HCT116 (cell line): ENCODE measurements at regions not wholly inside any gene's neighbourhood (a gene's known extent, or its start where the extent isn't known, plus 50 kb on each side); places are given as distances from the start of the nearest gene placed in this dataset.
"Not testable (repeated sequence)": the region's sequence is repeated elsewhere in the genome, so short reads cannot be mapped to it uniquely, and the experiment has no call there.

ENCODE experiments used
- ATAC-seq: fragments of 200-7000 bp; cut with Tn5 transposase; 2 replicates; pipeline ENCODE4 v1.9.1; 2020; ENCODE audit warnings: mild to moderate bottlenecking, moderate library complexity
- BruUV-seq: library from RNA; stranded (reverse); fragments of 400-500 nt; replicated peaks from 2 replicates; lab custom pipeline; 2021; lab: Mats Ljungman, UMichigan
- CTCF ChIA-PET: fragments of 300-600 bp; sonication (Branson Sonifier 250); formaldehyde crosslinking; loops from one replicate; lab custom pipeline; 2021; ENCODE audit warnings: antibody characterized with exemption; lab: Charles Lee
- POLR2A ChIA-PET: fragments of 300-600, 350-600 bp; sonication (Branson Sonifier 250); formaldehyde crosslinking; loops from one replicate; lab custom pipeline; 2021; ENCODE audit warnings: antibody characterized with exemption; lab: Charles Lee
- RAD21 ChIA-PET, 2 experiments: fragments of 300-600 bp; sonication (Branson Sonifier 250); formaldehyde crosslinking; loops; one replicate each; lab custom pipeline; 2023; ENCODE audit warnings: low total read pairs in 2 of 2; ENCODE audit not compliant: uncharacterized antibody in 2 of 2, unreplicated experiment in 2 of 2, low non-redundant PET in 1 of 2; lab: Charles Lee
- DNase-seq: peaks from one replicate; pipeline ENCODE4 v3.0.0-alpha.2; 2010; ENCODE audit warnings: low read depth, low spot score
- H2AFZ ChIP-seq: fragments of 200-600 bp; shearing (Covaris generic), sonication (generic); 2 replicates; pipeline ENCODE4 v1.6.1; 2017; ENCODE audit warnings: low read depth, mixed run types, mixed read lengths, antibody characterized with exemption, low read length; ENCODE audit not compliant: poor library complexity, severe bottlenecking
- H3K27ac ChIP-seq: 2 replicates; pipeline ENCODE4 v1.5.1; 2012; ENCODE audit warnings: low read depth, low read length
- H3K27me3 ChIP-seq: fragments of 200-600 bp; sonication (generic); 2 replicates; pipeline ENCODE4 v1.6.1; 2016; ENCODE audit warnings: mixed run types, low read length, mixed read lengths; ENCODE audit not compliant: insufficient read depth
- H3K36me3 ChIP-seq, 2 experiments: fragments of 200-500 bp in 1 of 2; fragments of 200-600 bp in 1 of 2; sonication (Bioruptor generic) in 1 of 2; sonication (generic) in 1 of 2; 2 replicates each; pipeline versions ENCODE4 v1.5.1 to v1.6.1; 2014 to 2016; ENCODE audit warnings: low read length in 2 of 2, inconsistent platforms in 1 of 2, mixed read lengths in 1 of 2, mixed run types in 1 of 2; ENCODE audit not compliant: insufficient read depth in 2 of 2, control insufficient read depth in 1 of 2
- H3K4me1 ChIP-seq, 2 experiments: fragments of 200-600 bp in 1 of 2; sonication (generic) in 1 of 2; 2 replicates each; pipeline versions ENCODE4 v1.5.1 to v1.6.1; 2012 to 2017; ENCODE audit warnings: low read length in 2 of 2, inconsistent platforms in 1 of 2, mild to moderate bottlenecking in 1 of 2, mixed read lengths in 1 of 2, mixed run types in 1 of 2, moderate library complexity in 1 of 2; ENCODE audit not compliant: insufficient read depth in 2 of 2, control insufficient read depth in 1 of 2
- H3K4me2 ChIP-seq: fragments of 200-600 bp; sonication (generic); 2 replicates; pipeline ENCODE4 v1.6.1; 2017; ENCODE audit warnings: mixed run types, low read length, mixed read lengths
- H3K4me3 ChIP-seq, 2 experiments: fragments of 200-600 bp in 1 of 2; sonication (generic) in 1 of 2; replicated peaks in 1 of 2; 2 replicates each; pipeline ENCODE4 v1.5.1; 2011 to 2016; ENCODE audit warnings: low read length in 2 of 2, control low read depth in 1 of 2, low read depth in 1 of 2, mild to moderate bottlenecking in 1 of 2, mixed read lengths in 1 of 2, mixed run types in 1 of 2
- H3K79me2 ChIP-seq: fragments of 200-600 bp; sonication (generic); 2 replicates; pipeline ENCODE4 v1.6.1; 2017; ENCODE audit warnings: mild to moderate bottlenecking, mixed run types, low read length, moderate library complexity, mixed read lengths; ENCODE audit not compliant: insufficient read depth
- H3K9ac ChIP-seq: fragments of 200-600 bp; sonication (generic); 2 replicates; pipeline ENCODE4 v1.6.1; 2016; ENCODE audit warnings: low read length, mixed read lengths
- H3K9me2 ChIP-seq: fragments of 200-600 bp; sonication (generic), shearing (Covaris generic); 2 replicates; pipeline ENCODE4 v1.6.1; 2017; ENCODE audit warnings: mixed run types, mild to moderate bottlenecking, moderate library complexity; ENCODE audit not compliant: insufficient read depth
- H3K9me3 ChIP-seq, 2 experiments: fragments of 200-500 bp in 1 of 2; fragments of 200-600 bp in 1 of 2; sonication (Bioruptor generic) in 1 of 2; sonication (generic) in 1 of 2; 2 replicates each; pipeline ENCODE4 v1.6.1; 2014 to 2017; ENCODE audit warnings: low read length in 2 of 2, mixed read lengths in 2 of 2, inconsistent platforms in 1 of 2, low read depth in 1 of 2, mild to moderate bottlenecking in 1 of 2, mixed run types in 1 of 2, moderate library complexity in 1 of 2; ENCODE audit not compliant: control insufficient read depth in 1 of 2, insufficient read depth in 1 of 2
- H4K20me1 ChIP-seq: fragments of 200-600 bp; sonication (generic), shearing (Covaris generic); 2 replicates; pipeline ENCODE4 v1.6.1; 2017; ENCODE audit warnings: mixed run types, mild to moderate bottlenecking, moderate library complexity; ENCODE audit not compliant: insufficient read depth
- ELF1 ChIP-seq: IDR thresholded peaks from 2 replicates; pipeline ENCODE4 v1.6.1; 2012; ENCODE audit warnings: low read depth, borderline replicate concordance
- EZH2 ChIP-seq: fragments of 200-600 bp; sonication (generic); IDR thresholded peaks from 2 replicates; pipeline ENCODE4 v1.6.1; 2017; ENCODE audit warnings: antibody characterized with exemption, mixed run types
- FOSL1 ChIP-seq: IDR thresholded peaks from 2 replicates; pipeline ENCODE4 v1.6.1; 2012; ENCODE audit warnings: low read depth
- JUND ChIP-seq: IDR thresholded peaks from 2 replicates; pipeline ENCODE4 v1.6.1; 2012
- RAD21 ChIP-seq: IDR thresholded peaks from 2 replicates; pipeline ENCODE4 v1.6.1; 2012; ENCODE audit warnings: low read depth, mild to moderate bottlenecking
- SP1 ChIP-seq: IDR thresholded peaks from 2 replicates; pipeline ENCODE4 v1.6.1; 2012; ENCODE audit warnings: low read depth
- SRF ChIP-seq: IDR thresholded peaks from 2 replicates; pipeline ENCODE4 v1.6.1; 2012; ENCODE audit warnings: low read depth
- TCF7L2 ChIP-seq: IDR thresholded peaks from 2 replicates; pipeline ENCODE4 v1.7.0; 2011; ENCODE audit warnings: borderline replicate concordance, inconsistent platforms; ENCODE audit not compliant: insufficient read depth, insufficient read length; ENCODE audit errors: extremely low read depth
- YY1 ChIP-seq: IDR thresholded peaks from 2 replicates; pipeline ENCODE4 v1.6.1; 2011; ENCODE audit warnings: low read length, low read depth, moderate library complexity, mild to moderate bottlenecking; ENCODE audit not compliant: insufficient replicate concordance; ENCODE audit errors: extremely low read depth
- ZFX ChIP-seq: fragments of 450-650 bp; IDR thresholded peaks from 2 replicates; pipeline ENCODE4 v1.6.1; 2017
- ZNF274 ChIP-seq: fragments of 200-500 bp; sonication (Bioruptor generic); IDR thresholded peaks from 2 replicates; pipeline ENCODE4 v1.6.1; 2014; ENCODE audit warnings: mild to moderate bottlenecking, low read depth, low read length, inconsistent platforms
- intact Hi-C: fragments of 100-400 bp; cut with micrococcal nuclease; formaldehyde crosslinking; loops from 2 replicates; pipeline ENCODE4 v1.10.0; 2022
- TF ChIP-seq, protein P1 (sequence below): IDR thresholded peaks from 2 replicates; pipeline ENCODE4 v1.6.1; 2012

DNA sequence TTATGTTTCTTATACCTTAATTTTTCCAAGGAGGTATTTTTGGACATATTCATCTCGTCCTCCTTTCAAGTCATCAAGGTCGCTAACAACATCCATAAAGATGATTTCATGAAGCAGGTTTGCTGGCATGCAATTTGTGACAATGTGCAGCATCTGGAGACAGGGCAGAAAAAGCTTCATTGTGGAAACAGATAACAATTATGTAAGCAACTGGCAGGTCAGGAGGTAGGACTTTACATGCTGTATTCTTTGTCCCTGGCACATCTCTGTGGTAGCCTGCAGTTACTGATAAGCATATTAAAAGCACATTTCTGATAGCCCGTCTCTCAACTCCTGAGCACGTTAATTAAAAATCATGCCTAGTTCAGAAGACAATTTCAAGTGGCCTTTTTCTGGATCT, 156.8 kb downstream of the LEPR start:
- POLR2A ChIA-PET = no interaction called here
- Histone ChIP-seq H3K4me2 (no peak overlapping the region), H3K27me3 (no peaks in the 10 kb centered on the region), H4K20me1 (no peaks in the 10 kb centered on the region), H3K9me2 (no peaks in the 10 kb centered on the region), H3K4me1 (no peaks in the 10 kb centered on the region), H3K27ac (no peak overlapping the region), H3K9ac (no peak overlapping the region), H3K9me3 (no peaks in the 10 kb centered on the region), H3K36me3 (no peaks in the 10 kb centered on the region), H3K79me2 (no peaks in the 10 kb centered on the region), H3K4me3 (no peak overlapping the region), H2AFZ (no peak overlapping the region)
- no TSS peak for BruUV-seq
- ATAC-seq = no peak
- intact Hi-C loops = loop anchor here (10.0 kb wide), 1 partner anchor 272 kb away; the partner anchor contains the start of gene DNAJC6
- no peak for DNase-seq
- TF ChIP-seq, protein P1, sequence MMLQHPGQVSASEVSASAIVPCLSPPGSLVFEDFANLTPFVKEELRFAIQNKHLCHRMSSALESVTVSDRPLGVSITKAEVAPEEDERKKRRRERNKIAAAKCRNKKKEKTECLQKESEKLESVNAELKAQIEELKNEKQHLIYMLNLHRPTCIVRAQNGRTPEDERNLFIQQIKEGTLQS = no peak
- TF ChIP-seq EZH2 (no peak), ZFX (no peak), FOSL1 (no peak), JUND (no peak), SRF (no peak), TCF7L2 (no peak), ZNF274 (no peak), ELF1 (no peak), SP1 (no peak), YY1 (no peak), RAD21 (no peak)
- CTCF ChIA-PET = no interaction called here
- RAD21 ChIA-PET = no interaction called here

DNA sequence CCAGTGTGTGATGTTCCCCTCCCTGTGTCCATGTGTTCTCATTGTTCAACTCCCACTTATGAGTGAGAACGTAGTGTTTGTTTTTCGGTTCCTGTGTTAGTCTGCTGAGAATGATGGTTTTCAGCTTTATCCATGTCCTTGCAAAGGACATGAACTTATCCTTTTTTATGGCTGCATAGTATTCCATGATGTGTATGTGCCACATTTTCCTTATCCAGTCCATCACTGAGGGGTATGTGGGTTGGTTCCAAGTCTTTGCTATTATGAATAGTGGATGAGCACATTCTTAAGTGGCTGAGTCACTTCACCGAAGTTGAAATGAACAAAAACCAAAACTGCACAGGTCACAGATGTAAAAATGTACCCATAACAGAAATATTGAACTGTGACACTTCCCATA, 157.5 kb downstream of the LEPR start:
- H3K9me3 ChIP-seq, H4K20me1 ChIP-seq, H3K27me3 ChIP-seq, ATAC-seq, H3K36me3 ChIP-seq, H3K9ac ChIP-seq, H3K9me2 ChIP-seq, H3K27ac ChIP-seq, H3K4me2 ChIP-seq, H3K79me2 ChIP-seq, H3K4me3 ChIP-seq, RAD21 ChIA-PET, DNase-seq, H2AFZ ChIP-seq, POLR2A ChIA-PET, H3K4me1 ChIP-seq, BruUV-seq, CTCF ChIA-PET: not testable (repeated sequence)
- intact Hi-C loops = loop anchor here (10.0 kb wide), 1 partner anchor 273 kb away; the partner anchor contains the start of gene DNAJC6
